K562 (cell line): ENCODE measurements at regions not wholly inside any gene's neighbourhood (a gene's known extent, or its start where the extent isn't known, plus 50 kb on each side); places are given as distances from the start of the nearest gene placed in this dataset.
"Not testable (repeated sequence)": the region's sequence is repeated elsewhere in the genome, so short reads cannot be mapped to it uniquely, and the experiment has no call there.

Source experiments
- ARID4B ChIP-seq: sonication (generic); formaldehyde crosslinking; IDR thresholded peaks from 2 replicates; pipeline ENCODE4 v1.8.0; 2022; ENCODE audit warnings: mild to moderate bottlenecking, missing genetic modification reagents
- CBFA2T3 ChIP-seq: fragments of 450-650 bp; IDR thresholded peaks from 2 replicates; pipeline ENCODE4 v1.6.1; 2017
- EP400 ChIP-seq: fragments of 450-650 bp; IDR thresholded peaks from 2 replicates; pipeline ENCODE4 v1.6.1; 2017; ENCODE audit warnings: antibody characterized with exemption, mild to moderate bottlenecking, moderate library complexity
- FOXM1 ChIP-seq, 2 experiments: fragments of 450-650 bp in 1 of 2; sonication (generic) in 1 of 2; formaldehyde crosslinking in 1 of 2; IDR thresholded peaks; 2 replicates each; pipeline versions ENCODE4 v1.6.1 to v1.9.0; 2017 to 2022; ENCODE audit warnings: low read depth in 2 of 2, mild to moderate bottlenecking in 2 of 2, missing genetic modification reagents in 1 of 2, moderate library complexity in 1 of 2
- GABPB1 ChIP-seq: sonication (generic); formaldehyde crosslinking; IDR thresholded peaks from 2 replicates; pipeline ENCODE4 v1.8.0; 2022; ENCODE audit warnings: mild to moderate bottlenecking, missing genetic modification reagents
- HMGN3 ChIP-seq: IDR thresholded peaks from 2 replicates; pipeline ENCODE4 v1.6.1; 2011; ENCODE audit warnings: borderline replicate concordance, low read depth, mild to moderate bottlenecking, mixed read lengths, low read length; ENCODE audit not compliant: insufficient read length; ENCODE audit errors: extremely low read depth
- L3MBTL2 ChIP-seq: fragments of 450-650 bp; IDR thresholded peaks from 2 replicates; pipeline ENCODE4 v1.6.1; 2016; ENCODE audit warnings: mild to moderate bottlenecking, moderate library complexity
- PCBP1 ChIP-seq: fragments of 200-400 bp; formaldehyde crosslinking; IDR thresholded peaks from 2 replicates; pipeline ENCODE4 v1.6.1; 2018; ENCODE audit warnings: mild to moderate bottlenecking, low read depth, low read length; ENCODE audit not compliant: poor library complexity, severe bottlenecking
- TCF3 ChIP-seq: sonication (generic); formaldehyde crosslinking; IDR thresholded peaks from 2 replicates; pipeline ENCODE4 v1.4.0; 2020; ENCODE audit warnings: mild to moderate bottlenecking, missing genetic modification reagents
- TEAD1 ChIP-seq, 2 experiments: fragments of 450-650 bp in 1 of 2; sonication (generic) in 1 of 2; formaldehyde crosslinking; IDR thresholded peaks; 2 replicates each; pipeline versions ENCODE4 v1.4.0 to v1.8.0; 2020 to 2022; ENCODE audit warnings: mild to moderate bottlenecking in 2 of 2, missing genetic modification reagents in 1 of 2
- ZNF263 ChIP-seq: sonication (generic); formaldehyde crosslinking; IDR thresholded peaks from 2 replicates; pipeline ENCODE4 v1.8.0; 2022; ENCODE audit warnings: mild to moderate bottlenecking, missing genetic modification reagents, borderline replicate concordance
- TF ChIP-seq, protein P1 (sequence below): fragments of 450-650 bp; IDR thresholded peaks from 2 replicates; pipeline ENCODE4 v1.6.1; 2016; ENCODE audit warnings: borderline replicate concordance
- TF ChIP-seq, protein P2 (sequence below): sonication (generic); formaldehyde crosslinking; IDR thresholded peaks from 2 replicates; pipeline ENCODE4 v1.8.0; 2022; ENCODE audit warnings: mild to moderate bottlenecking, missing genetic modification reagents
- TF ChIP-seq, protein P3 (sequence below): sonication (generic); formaldehyde crosslinking; IDR thresholded peaks from 2 replicates; pipeline ENCODE4 v1.8.0; 2023; ENCODE audit warnings: mild to moderate bottlenecking, missing genetic modification reagents

GRCh38 chr5:12574298-12575093, 670.2 kb upstream of the CTNND2 start (continued):
- TF ChIP-seq, protein P1, sequence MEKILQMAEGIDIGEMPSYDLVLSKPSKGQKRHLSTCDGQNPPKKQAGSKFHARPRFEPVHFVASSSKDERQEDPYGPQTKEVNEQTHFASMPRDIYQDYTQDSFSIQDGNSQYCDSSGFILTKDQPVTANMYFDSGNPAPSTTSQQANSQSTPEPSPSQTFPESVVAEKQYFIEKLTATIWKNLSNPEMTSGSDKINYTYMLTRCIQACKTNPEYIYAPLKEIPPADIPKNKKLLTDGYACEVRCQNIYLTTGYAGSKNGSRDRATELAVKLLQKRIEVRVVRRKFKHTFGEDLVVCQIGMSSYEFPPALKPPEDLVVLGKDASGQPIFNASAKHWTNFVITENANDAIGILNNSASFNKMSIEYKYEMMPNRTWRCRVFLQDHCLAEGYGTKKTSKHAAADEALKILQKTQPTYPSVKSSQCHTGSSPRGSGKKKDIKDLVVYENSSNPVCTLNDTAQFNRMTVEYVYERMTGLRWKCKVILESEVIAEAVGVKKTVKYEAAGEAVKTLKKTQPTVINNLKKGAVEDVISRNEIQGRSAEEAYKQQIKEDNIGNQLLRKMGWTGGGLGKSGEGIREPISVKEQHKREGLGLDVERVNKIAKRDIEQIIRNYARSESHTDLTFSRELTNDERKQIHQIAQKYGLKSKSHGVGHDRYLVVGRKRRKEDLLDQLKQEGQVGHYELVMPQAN, result 0 out of 2 replicates have a peak, but pooled peaks have one; percentile 45
- peak; percentile 66 for TF ChIP-seq GABPB1 (CRISPR knock-in tag)
- peak; percentile 54 for TF ChIP-seq TCF3 (CRISPR knock-in tag)
- TF ChIP-seq TEAD1 (CRISPR knock-in tag; IDR thresholded peaks at IDR 0.05), result peak in 1 of 2 experiments; percentile 36; a peak in 1 of 4 replicates
- peak; percentile 81 for TF ChIP-seq ARID4B (CRISPR knock-in tag)
- TF ChIP-seq, protein P2, sequence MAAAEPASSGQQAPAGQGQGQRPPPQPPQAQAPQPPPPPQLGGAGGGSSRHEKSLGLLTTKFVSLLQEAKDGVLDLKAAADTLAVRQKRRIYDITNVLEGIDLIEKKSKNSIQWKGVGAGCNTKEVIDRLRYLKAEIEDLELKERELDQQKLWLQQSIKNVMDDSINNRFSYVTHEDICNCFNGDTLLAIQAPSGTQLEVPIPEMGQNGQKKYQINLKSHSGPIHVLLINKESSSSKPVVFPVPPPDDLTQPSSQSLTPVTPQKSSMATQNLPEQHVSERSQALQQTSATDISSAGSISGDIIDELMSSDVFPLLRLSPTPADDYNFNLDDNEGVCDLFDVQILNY (CRISPR knock-in tag), result 0 out of 2 replicates have a peak, but pooled peaks have one; percentile 87
- TF ChIP-seq EP400, result peak; percentile 46; the same call in 1 of the 2 replicates
- peak; percentile 38; the same call in 1 of the 2 replicates for TF ChIP-seq ZNF263
- TF ChIP-seq PCBP1, result peak; percentile 28
- peak; percentile 17; the same call in 1 of the 2 replicates for TF ChIP-seq CBFA2T3
- not testable (repeated sequence) for TF ChIP-seq FOXM1 (IDR thresholded peaks at IDR 0.05; ENCODE audit: low read depth)
- TF ChIP-seq FOXM1 (CRISPR knock-in tag; IDR thresholded peaks at IDR 0.05; ENCODE audit: low read depth), result peak; percentile 64; the same call in 1 of the 2 replicates
- peak; percentile 26 for TF ChIP-seq HMGN3
- TF ChIP-seq, protein P3, sequence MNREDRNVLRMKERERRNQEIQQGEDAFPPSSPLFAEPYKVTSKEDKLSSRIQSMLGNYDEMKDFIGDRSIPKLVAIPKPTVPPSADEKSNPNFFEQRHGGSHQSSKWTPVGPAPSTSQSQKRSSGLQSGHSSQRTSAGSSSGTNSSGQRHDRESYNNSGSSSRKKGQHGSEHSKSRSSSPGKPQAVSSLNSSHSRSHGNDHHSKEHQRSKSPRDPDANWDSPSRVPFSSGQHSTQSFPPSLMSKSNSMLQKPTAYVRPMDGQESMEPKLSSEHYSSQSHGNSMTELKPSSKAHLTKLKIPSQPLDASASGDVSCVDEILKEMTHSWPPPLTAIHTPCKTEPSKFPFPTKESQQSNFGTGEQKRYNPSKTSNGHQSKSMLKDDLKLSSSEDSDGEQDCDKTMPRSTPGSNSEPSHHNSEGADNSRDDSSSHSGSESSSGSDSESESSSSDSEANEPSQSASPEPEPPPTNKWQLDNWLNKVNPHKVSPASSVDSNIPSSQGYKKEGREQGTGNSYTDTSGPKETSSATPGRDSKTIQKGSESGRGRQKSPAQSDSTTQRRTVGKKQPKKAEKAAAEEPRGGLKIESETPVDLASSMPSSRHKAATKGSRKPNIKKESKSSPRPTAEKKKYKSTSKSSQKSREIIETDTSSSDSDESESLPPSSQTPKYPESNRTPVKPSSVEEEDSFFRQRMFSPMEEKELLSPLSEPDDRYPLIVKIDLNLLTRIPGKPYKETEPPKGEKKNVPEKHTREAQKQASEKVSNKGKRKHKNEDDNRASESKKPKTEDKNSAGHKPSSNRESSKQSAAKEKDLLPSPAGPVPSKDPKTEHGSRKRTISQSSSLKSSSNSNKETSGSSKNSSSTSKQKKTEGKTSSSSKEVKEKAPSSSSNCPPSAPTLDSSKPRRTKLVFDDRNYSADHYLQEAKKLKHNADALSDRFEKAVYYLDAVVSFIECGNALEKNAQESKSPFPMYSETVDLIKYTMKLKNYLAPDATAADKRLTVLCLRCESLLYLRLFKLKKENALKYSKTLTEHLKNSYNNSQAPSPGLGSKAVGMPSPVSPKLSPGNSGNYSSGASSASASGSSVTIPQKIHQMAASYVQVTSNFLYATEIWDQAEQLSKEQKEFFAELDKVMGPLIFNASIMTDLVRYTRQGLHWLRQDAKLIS, result 0 out of 2 replicates have a peak, but pooled peaks have one; percentile 45
- TF ChIP-seq L3MBTL2, result peak; percentile 80
